HUES6 (cell line): ENCODE measurements at regions not wholly inside any gene's neighbourhood (a gene's known extent, or its start where the extent isn't known, plus 50 kb on each side); places are given as distances from the start of the nearest gene placed in this dataset.
"Not testable (repeated sequence)": the region's sequence is repeated elsewhere in the genome, so short reads cannot be mapped to it uniquely, and the experiment has no call there.

ENCODE experiments used
- H3K27ac ChIP-seq: 2 replicates; pipeline ENCODE4 v1.7.0; 2013; ENCODE audit warnings: low read depth, mild to moderate bottlenecking, low read length, inconsistent platforms
- H3K27me3 ChIP-seq: 2 replicates; pipeline ENCODE4 v1.6.1; 2013; ENCODE audit warnings: low read length; ENCODE audit not compliant: control insufficient read depth, insufficient read depth
- H3K36me3 ChIP-seq: 2 replicates; pipeline ENCODE4 v1.6.1; 2013; ENCODE audit warnings: low read length; ENCODE audit not compliant: control insufficient read depth, insufficient read depth
- H3K4me1 ChIP-seq: 2 replicates; pipeline ENCODE4 v1.6.1; 2013; ENCODE audit warnings: low read length; ENCODE audit not compliant: control insufficient read depth, insufficient read depth
- H3K4me3 ChIP-seq: 2 replicates; pipeline ENCODE4 v1.5.1; 2013; ENCODE audit warnings: low read depth, low read length
- H3K9ac ChIP-seq: one replicate; pipeline ENCODE4 v1.6.1; 2013; ENCODE audit warnings: mild to moderate bottlenecking, low read length
- H3K9me3 ChIP-seq: 2 replicates; pipeline ENCODE4 v1.6.1; 2013; ENCODE audit warnings: low read depth, low read length; ENCODE audit not compliant: control insufficient read depth, insufficient read depth

GRCh38 chr7:63568571-63569313, 429.9 kb upstream of the ZNF722 start:
- H3K36me3 ChIP-seq, H3K9ac ChIP-seq, H3K4me1 ChIP-seq, H3K4me3 ChIP-seq, H3K27ac ChIP-seq, H3K27me3 ChIP-seq: not testable (repeated sequence)
- peaks cover 33% of the 10 kb centered on the region for H3K9me3 ChIP-seq

GRCh38 chr7:63570386-63571115, 428.1 kb upstream of the ZNF722 start:
- H3K27ac ChIP-seq, H3K9ac ChIP-seq, H3K36me3 ChIP-seq, H3K4me1 ChIP-seq, H3K27me3 ChIP-seq: not testable (repeated sequence)
- Histone ChIP-seq H3K9me3 (peaks cover 32% of the 10 kb centered on the region), H3K4me3 (0 out of 2 replicates have a peak overlapping the region, but pooled peaks have one; percentile 9)

GRCh38 chr7:63572196-63572595, 426.5 kb upstream of the ZNF722 start:
- H3K4me1 ChIP-seq, H3K27me3 ChIP-seq, H3K27ac ChIP-seq, H3K36me3 ChIP-seq, H3K4me3 ChIP-seq, H3K9ac ChIP-seq: not testable (repeated sequence)
- peaks cover 44% of the 10 kb centered on the region for H3K9me3 ChIP-seq

GRCh38 chr7:63572956-63573355, 425.7 kb upstream of the ZNF722 start:
- not testable (repeated sequence) for H3K4me1 ChIP-seq, H3K9ac ChIP-seq, H3K36me3 ChIP-seq, H3K4me3 ChIP-seq, H3K27ac ChIP-seq, H3K27me3 ChIP-seq
- H3K9me3 ChIP-seq, result peaks cover 41% of the 10 kb centered on the region

GRCh38 chr7:63573412-63573811, 425.2 kb upstream of the ZNF722 start:
- H3K4me3 ChIP-seq, H3K27ac ChIP-seq, H3K27me3 ChIP-seq, H3K4me1 ChIP-seq, H3K9ac ChIP-seq, H3K36me3 ChIP-seq: not testable (repeated sequence)
- peaks cover 43% of the 10 kb centered on the region for H3K9me3 ChIP-seq

- peaks cover 49% of the 10 kb centered on the region for H3K9me3 ChIP-seq
- not testable (repeated sequence) for H3K9ac ChIP-seq, H3K4me3 ChIP-seq, H3K4me1 ChIP-seq, H3K27ac ChIP-seq, H3K27me3 ChIP-seq, H3K36me3 ChIP-seq
Measured at GRCh38 chr7:63576421-63576820, 422.2 kb upstream of the ZNF722 start.

GRCh38 chr7:63577066-63577465, 421.6 kb upstream of the ZNF722 start:
- H3K36me3 ChIP-seq, H3K9ac ChIP-seq, H3K4me1 ChIP-seq, H3K27me3 ChIP-seq, H3K4me3 ChIP-seq, H3K27ac ChIP-seq: not testable (repeated sequence)
- peaks cover 50% of the 10 kb centered on the region for H3K9me3 ChIP-seq

GRCh38 chr7:63580045-63580444, 418.6 kb upstream of the ZNF722 start:
- peaks cover 52% of the 10 kb centered on the region for H3K9me3 ChIP-seq
- H3K4me3 ChIP-seq, H3K27ac ChIP-seq, H3K9ac ChIP-seq, H3K36me3 ChIP-seq, H3K27me3 ChIP-seq, H3K4me1 ChIP-seq: not testable (repeated sequence)

- H3K4me3 ChIP-seq, H3K4me1 ChIP-seq, H3K27ac ChIP-seq, H3K9ac ChIP-seq, H3K36me3 ChIP-seq, H3K27me3 ChIP-seq: not testable (repeated sequence)
- peaks cover 50% of the 10 kb centered on the region for H3K9me3 ChIP-seq
Measured at GRCh38 chr7:63580536-63581300, 417.9 kb upstream of the ZNF722 start.

GRCh38 chr7:63582771-63583170, 415.9 kb upstream of the ZNF722 start:
- peaks cover 35% of the 10 kb centered on the region for H3K9me3 ChIP-seq

More at GRCh38 chr7:63582771-63583170, 415.9 kb upstream of the ZNF722 start:
- not testable (repeated sequence) for H3K27ac ChIP-seq, H3K9ac ChIP-seq, H3K36me3 ChIP-seq, H3K4me1 ChIP-seq, H3K4me3 ChIP-seq, H3K27me3 ChIP-seq
